OCI-LY7 (cell line): ENCODE measurements at regions not wholly inside any gene's neighbourhood (a gene's known extent, or its start where the extent isn't known, plus 50 kb on each side); places are given as distances from the start of the nearest gene placed in this dataset.

Experiments used
- BruUV-seq: library from RNA; stranded (reverse); fragments of 400-500 nt; replicated peaks from 2 replicates; lab custom pipeline; 2021; lab: Mats Ljungman, UMichigan
- CTCF ChIA-PET: fragments of 300-600 bp; sonication (Branson Sonifier 250); formaldehyde crosslinking; loops from one replicate; lab custom pipeline; 2022; ENCODE audit warnings: antibody characterized with exemption; ENCODE audit not compliant: unreplicated experiment; lab: Charles Lee
- POLR2A ChIA-PET: fragments of 300-600 bp; sonication (Branson Sonifier 250); formaldehyde crosslinking; loops from one replicate; lab custom pipeline; 2022; ENCODE audit warnings: antibody characterized with exemption; lab: Charles Lee
- DNase-seq: peaks from one replicate; pipeline ENCODE4 v3.0.0-alpha.2; 2015; ENCODE audit warnings: low spot score
- H2AFZ ChIP-seq: fragments of 200-600 bp; sonication (generic), shearing (Covaris generic); 2 replicates; pipeline ENCODE4 v1.6.1; 2014; ENCODE audit warnings: mild to moderate bottlenecking, antibody characterized with exemption, low read length, moderate library complexity
- H3K27ac ChIP-seq: fragments of 200-600 bp; sonication (generic); 2 replicates; pipeline ENCODE4 v1.5.1; 2014; ENCODE audit warnings: mixed run types, low read depth, mild to moderate bottlenecking, moderate library complexity, low read length, inconsistent platforms; ENCODE audit not compliant: poor library complexity, severe bottlenecking
- H3K36me3 ChIP-seq: fragments of 200-600 bp; sonication (generic); 2 replicates; pipeline ENCODE4 v1.6.1; 2014; ENCODE audit warnings: mild to moderate bottlenecking, antibody characterized with exemption, low read length, moderate library complexity, mixed read lengths; ENCODE audit not compliant: insufficient read depth
- H3K4me1 ChIP-seq: fragments of 200-600 bp; sonication (generic); 2 replicates; pipeline ENCODE4 v1.5.1; 2014; ENCODE audit warnings: mild to moderate bottlenecking, low read length; ENCODE audit not compliant: insufficient read depth, poor library complexity, severe bottlenecking
- H3K4me2 ChIP-seq: fragments of 200-600 bp; sonication (generic); 2 replicates; pipeline ENCODE4 v1.6.1; 2014; ENCODE audit warnings: mild to moderate bottlenecking, low read length
- H3K4me3 ChIP-seq: fragments of 200-600 bp; sonication (generic); 2 replicates; pipeline ENCODE4 v1.5.1; 2014; ENCODE audit warnings: mild to moderate bottlenecking, low read depth, low read length; ENCODE audit not compliant: poor library complexity, severe bottlenecking
- H3K79me2 ChIP-seq: fragments of 200-600 bp; sonication (generic); 2 replicates; pipeline ENCODE4 v1.6.1; 2016; ENCODE audit warnings: low read depth, mild to moderate bottlenecking, low read length, moderate library complexity, mixed read lengths; ENCODE audit not compliant: insufficient read depth
- H3K9me2 ChIP-seq: fragments of 200-600 bp; sonication (generic); 2 replicates; pipeline ENCODE4 v1.6.1; 2016; ENCODE audit warnings: mild to moderate bottlenecking, low read length, mixed read lengths; ENCODE audit not compliant: insufficient read depth
- H3K9me3 ChIP-seq: fragments of 200-600 bp; sonication (generic); 2 replicates; pipeline ENCODE4 v1.6.1; 2014; ENCODE audit warnings: mild to moderate bottlenecking, mixed run types, low read length, mixed read lengths
- H4K20me1 ChIP-seq: fragments of 200-600 bp; sonication (generic); 2 replicates; pipeline ENCODE4 v1.6.1; 2014; ENCODE audit warnings: mild to moderate bottlenecking, antibody characterized with exemption, low read length, moderate library complexity, mixed read lengths; ENCODE audit not compliant: insufficient read depth
- CTCF ChIP-seq: fragments of 200-600 bp; sonication (generic); conservative IDR thresholded peaks from 2 replicates; pipeline ENCODE4 v1.5.1; 2014; ENCODE audit warnings: mild to moderate bottlenecking, antibody characterized with exemption, low read length, moderate library complexity, mixed read lengths
- EZH2phosphoT487 ChIP-seq: fragments of 200-600 bp; sonication (generic); IDR thresholded peaks from 2 replicates; pipeline ENCODE4 v1.6.1; 2018; ENCODE audit warnings: low read depth, borderline replicate concordance, mild to moderate bottlenecking, mixed run types, antibody characterized with exemption, low read length, moderate library complexity, mixed read lengths
- intact Hi-C: fragments of 100-400 bp; cut with micrococcal nuclease; formaldehyde crosslinking; loops from one replicate; pipeline ENCODE4 v1.10.0; 2022; ENCODE audit not compliant: unreplicated experiment

DNA sequence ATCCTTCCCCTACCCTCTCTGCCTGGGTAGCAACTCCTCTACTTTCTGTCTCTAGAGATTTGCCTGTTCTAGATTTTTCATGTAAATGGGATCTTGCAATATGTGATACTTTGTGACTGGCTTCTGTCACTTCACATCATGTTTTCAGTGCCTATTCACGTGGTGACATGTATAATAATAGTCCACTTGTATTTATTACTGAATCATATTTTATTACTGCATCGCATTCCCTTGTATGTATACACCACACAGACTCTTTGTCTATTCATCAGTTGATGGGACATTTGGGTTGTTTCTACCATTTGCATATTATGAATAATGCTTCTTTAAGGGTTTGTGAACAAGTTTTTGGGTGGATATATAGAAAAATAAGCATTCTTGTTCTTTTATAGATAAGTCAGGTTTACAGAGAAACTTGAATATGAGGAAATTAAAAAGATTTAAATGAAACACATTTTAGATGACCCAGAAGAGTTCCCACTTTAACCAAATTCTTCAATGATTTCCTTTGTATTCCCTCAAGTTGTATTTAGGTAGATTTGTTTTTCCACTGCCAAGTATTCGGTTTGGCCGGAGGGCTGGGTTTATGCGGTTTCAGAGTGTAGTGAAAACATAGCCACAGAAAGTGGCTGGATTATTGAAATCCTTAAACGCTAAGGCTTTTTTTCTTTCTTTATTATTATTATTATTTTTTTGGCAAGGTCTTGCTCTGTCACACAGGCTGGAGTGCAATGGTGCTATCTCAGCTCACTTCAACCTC, 178.7 kb upstream of the TMTC1 start:
- H3K4me1 ChIP-seq = no peaks in the 10 kb centered on the region

GRCh38 chr12:29961231-29961630, 177.5 kb upstream of the TMTC1 start:
- BruUV-seq = no TSS peak
- Histone ChIP-seq H3K4me3 (no peak overlapping the region), H3K9me2 (no peaks in the 10 kb centered on the region), H3K9me3 (no peaks in the 10 kb centered on the region), H3K27ac (no peak overlapping the region), H3K79me2 (no peaks in the 10 kb centered on the region), H2AFZ (no peak overlapping the region), H3K4me1 (no peaks in the 10 kb centered on the region), H3K4me2 (no peak overlapping the region), H3K36me3 (no peaks in the 10 kb centered on the region), H4K20me1 (no peaks in the 10 kb centered on the region)
- ChIA-PET POLR2A (no interaction called here), CTCF (no interaction called here)
- DNase-seq = no peak
- intact Hi-C loops = no loop called here
- TF ChIP-seq EZH2phosphoT487 (no peak), CTCF (no peak)

More for the DNA sequence above, 178.7 kb upstream of the TMTC1 start:
- ChIA-PET POLR2A (no interaction called here), CTCF (no interaction called here)
- H3K27ac ChIP-seq = no peak overlapping the region
- H3K4me3 ChIP-seq = no peak overlapping the region
- no peaks in the 10 kb centered on the region for H3K9me2 ChIP-seq
- no peak for DNase-seq
- no TSS peak for BruUV-seq
- intact Hi-C loops = no loop called here
- no peaks in the 10 kb centered on the region for H3K79me2 ChIP-seq
- no peak overlapping the region for H3K4me2 ChIP-seq
- H3K9me3 ChIP-seq = no peaks in the 10 kb centered on the region
- no peaks in the 10 kb centered on the region for H3K36me3 ChIP-seq
- TF ChIP-seq EZH2phosphoT487 (no peak), CTCF (no peak)
- H4K20me1 ChIP-seq = no peaks in the 10 kb centered on the region
- no peak overlapping the region for H2AFZ ChIP-seq

GRCh38 chr12:29960122-29960521, 176.4 kb upstream of the TMTC1 start:
- H3K27ac ChIP-seq = no peak overlapping the region
- ChIA-PET CTCF (no interaction called here), POLR2A (interaction anchor here (0.7 to 1.1 kb wide), 2 partner anchors 40 to 238 kb away, joined by 4 to 5 read pairs; no protein-coding TSS in a partner anchor)
- H3K4me3 ChIP-seq = no peak overlapping the region
- H3K4me1 ChIP-seq = no peaks in the 10 kb centered on the region
- intact Hi-C loops = no loop called here
- no peaks in the 10 kb centered on the region for H3K36me3 ChIP-seq
- TF ChIP-seq CTCF (no peak), EZH2phosphoT487 (no peak)
- H3K4me2 ChIP-seq = no peak overlapping the region
- H2AFZ ChIP-seq = no peak overlapping the region
- DNase-seq = no peak
- no peaks in the 10 kb centered on the region for H3K9me2 ChIP-seq
- BruUV-seq = no TSS peak
- H3K79me2 ChIP-seq = no peaks in the 10 kb centered on the region
- H3K9me3 ChIP-seq = no peaks in the 10 kb centered on the region
- no peaks in the 10 kb centered on the region for H4K20me1 ChIP-seq
